ENCODE measurements at regions not wholly inside any gene's neighbourhood (a gene's known extent, or its start where the extent isn't known, plus 50 kb on each side); places are given as distances from the start of the nearest gene placed in this dataset.

DNA sequence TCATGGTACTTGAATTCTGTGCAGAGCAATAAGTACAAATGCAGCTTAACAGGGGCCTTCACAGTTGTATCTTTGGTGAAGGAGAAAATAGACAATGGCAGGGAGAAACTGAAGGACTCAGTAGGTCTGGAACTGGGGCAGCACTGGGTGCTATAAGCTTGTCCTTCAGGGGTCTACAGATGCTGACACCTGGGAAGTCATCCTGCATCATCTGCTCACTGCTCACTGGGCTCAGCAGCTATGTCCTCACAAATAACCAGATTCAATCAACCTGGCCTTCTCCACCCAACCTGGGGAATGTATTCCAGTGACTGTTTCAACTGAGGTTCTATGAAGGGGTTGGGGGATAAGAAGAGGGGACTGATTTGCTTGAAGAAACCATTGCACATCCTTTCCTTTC is 117.0 kb downstream of the ZNF280B start:
- no peaks in the 10 kb centered on the region for H3K36me3 ChIP-seq
- no peak overlapping the region for H3K27ac ChIP-seq
- TF ChIP-seq, protein P1, sequence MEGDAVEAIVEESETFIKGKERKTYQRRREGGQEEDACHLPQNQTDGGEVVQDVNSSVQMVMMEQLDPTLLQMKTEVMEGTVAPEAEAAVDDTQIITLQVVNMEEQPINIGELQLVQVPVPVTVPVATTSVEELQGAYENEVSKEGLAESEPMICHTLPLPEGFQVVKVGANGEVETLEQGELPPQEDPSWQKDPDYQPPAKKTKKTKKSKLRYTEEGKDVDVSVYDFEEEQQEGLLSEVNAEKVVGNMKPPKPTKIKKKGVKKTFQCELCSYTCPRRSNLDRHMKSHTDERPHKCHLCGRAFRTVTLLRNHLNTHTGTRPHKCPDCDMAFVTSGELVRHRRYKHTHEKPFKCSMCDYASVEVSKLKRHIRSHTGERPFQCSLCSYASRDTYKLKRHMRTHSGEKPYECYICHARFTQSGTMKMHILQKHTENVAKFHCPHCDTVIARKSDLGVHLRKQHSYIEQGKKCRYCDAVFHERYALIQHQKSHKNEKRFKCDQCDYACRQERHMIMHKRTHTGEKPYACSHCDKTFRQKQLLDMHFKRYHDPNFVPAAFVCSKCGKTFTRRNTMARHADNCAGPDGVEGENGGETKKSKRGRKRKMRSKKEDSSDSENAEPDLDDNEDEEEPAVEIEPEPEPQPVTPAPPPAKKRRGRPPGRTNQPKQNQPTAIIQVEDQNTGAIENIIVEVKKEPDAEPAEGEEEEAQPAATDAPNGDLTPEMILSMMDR (IDR thresholded peaks at IDR 0.05 in 4 of 5, conservative IDR thresholded peaks at IDR 0.05 in 1 of 5), result no peak
- no peak for TF ChIP-seq POLR2A (IDR thresholded peaks at IDR 0.05)
- H3K27me3 ChIP-seq, result no peaks in the 10 kb centered on the region
- H3K4me3 ChIP-seq, result no peak overlapping the region
- ATAC-seq (no peak), DNase-seq (no peak)
- in situ Hi-C loops (cut with MboI; ENCODE audit: low sequenced_read_pairs in 4 of 4) (no loop called here), intact Hi-C loops (cut with DNase I; ENCODE audit: low total_unique reads) (no loop called here)
- no peaks in the 10 kb centered on the region for H3K4me1 ChIP-seq
- peaks cover 0 to 7% (median 0%) of the 10 kb centered on the region in 3 donors for H3K9me3 ChIP-seq

DNA sequence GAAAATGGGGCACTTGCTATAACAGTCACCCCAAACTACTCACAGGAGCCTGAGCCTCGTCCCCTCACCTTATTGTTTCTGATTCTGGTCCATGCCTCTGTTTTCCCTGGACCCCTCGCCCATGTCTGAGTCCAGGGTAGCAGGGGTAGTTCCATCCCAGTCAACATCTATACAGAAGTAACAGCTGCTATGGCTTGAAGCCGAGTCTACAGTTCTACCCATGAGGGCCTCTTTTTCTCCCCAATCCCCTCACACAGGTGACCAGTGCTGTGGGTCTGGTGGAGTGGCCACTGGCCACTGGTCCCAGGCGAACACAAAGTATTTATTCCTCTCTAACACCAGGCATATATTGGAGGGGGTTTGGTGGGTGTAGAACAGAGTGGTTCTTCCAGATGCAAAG is 116.4 kb downstream of the ZNF280B start:
- Histone ChIP-seq H3K9me3 (peaks cover 0 to 7% (median 0%) of the 10 kb centered on the region in 3 donors), H3K27ac (no peak overlapping the region), H3K27me3 (no peaks in the 10 kb centered on the region), H3K4me1 (no peaks in the 10 kb centered on the region), H3K36me3 (no peaks in the 10 kb centered on the region), H3K4me3 (no peak overlapping the region)
- in situ Hi-C loops (cut with MboI; ENCODE audit: low sequenced_read_pairs in 4 of 4), result no loop called here
- no peak for DNase-seq
- no peak for TF ChIP-seq POLR2A (IDR thresholded peaks at IDR 0.05)
- TF ChIP-seq, protein P1 (IDR thresholded peaks at IDR 0.05 in 4 of 5, conservative IDR thresholded peaks at IDR 0.05 in 1 of 5), result no peak
- intact Hi-C loops (cut with DNase I; ENCODE audit: low total_unique reads), result no loop called here
- ATAC-seq, result no peak

DNA sequence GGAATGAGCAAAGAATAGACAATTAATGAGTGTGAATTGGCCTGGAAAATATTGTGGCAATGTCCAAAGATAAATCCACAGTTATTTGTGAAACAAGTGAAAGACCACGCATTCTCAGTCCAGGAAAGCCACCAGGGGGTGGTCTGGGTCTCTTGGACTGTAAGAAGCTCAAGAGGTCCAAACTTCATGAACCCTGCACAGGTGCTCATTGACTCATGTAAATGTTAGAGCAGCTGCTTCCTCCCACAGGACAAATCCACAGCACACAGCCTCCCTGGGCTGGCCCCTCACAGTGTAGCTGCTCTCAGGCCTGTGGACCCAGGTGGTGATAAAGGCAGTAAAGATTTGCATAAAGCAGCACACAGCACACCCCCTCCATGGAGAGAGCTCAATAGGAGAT is 114.0 kb downstream of the ZNF280B start:
- no peaks in the 10 kb centered on the region for H3K36me3 ChIP-seq
- no peaks in the 10 kb centered on the region for H3K27me3 ChIP-seq
- ATAC-seq, result no peak

DNA sequence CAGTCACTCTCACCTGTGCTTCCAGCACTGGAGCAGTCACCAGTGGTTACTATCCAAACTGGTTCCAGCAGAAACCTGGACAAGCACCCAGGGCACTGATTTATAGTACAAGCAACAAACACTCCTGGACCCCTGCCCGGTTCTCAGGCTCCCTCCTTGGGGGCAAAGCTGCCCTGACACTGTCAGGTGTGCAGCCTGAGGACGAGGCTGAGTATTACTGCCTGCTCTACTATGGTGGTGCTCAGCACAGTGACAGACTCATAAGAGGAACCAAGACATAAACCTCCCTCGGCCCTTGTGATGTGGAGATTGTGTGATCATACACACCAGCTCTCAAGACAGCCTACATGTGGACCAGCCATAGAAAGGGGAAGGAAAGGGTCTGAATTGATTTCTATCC is 113.3 kb downstream of the ZNF280B start:
- TF ChIP-seq, protein P1 (IDR thresholded peaks at IDR 0.05 in 4 of 5, conservative IDR thresholded peaks at IDR 0.05 in 1 of 5), result no peak
- no peak for TF ChIP-seq POLR2A (IDR thresholded peaks at IDR 0.05)
- Histone ChIP-seq H3K4me3 (no peak overlapping the region), H3K27ac (no peak overlapping the region), H3K27me3 (no peaks in the 10 kb centered on the region), H3K36me3 (no peaks in the 10 kb centered on the region), H3K9me3 (peaks cover 0 to 7% (median 0%) of the 10 kb centered on the region in 3 donors), H3K4me1 (no peaks in the 10 kb centered on the region)
- in situ Hi-C loops (cut with MboI; ENCODE audit: low sequenced_read_pairs in 4 of 4) (no loop called here), intact Hi-C loops (cut with DNase I; ENCODE audit: low total_unique reads) (no loop called here)
- ATAC-seq (no peak), DNase-seq (no peak)

More for the DNA sequence above, 114.0 kb downstream of the ZNF280B start:
- in situ Hi-C loops (cut with MboI; ENCODE audit: low sequenced_read_pairs in 4 of 4) (no loop called here), intact Hi-C loops (cut with DNase I; ENCODE audit: low total_unique reads) (no loop called here)
- no peaks in the 10 kb centered on the region for H3K4me1 ChIP-seq
- H3K4me3 ChIP-seq, result no peak overlapping the region
- H3K27ac ChIP-seq, result no peak overlapping the region
- peaks cover 0 to 7% (median 0%) of the 10 kb centered on the region in 3 donors for H3K9me3 ChIP-seq
- DNase-seq, result no peak
- TF ChIP-seq, protein P1 (IDR thresholded peaks at IDR 0.05 in 4 of 5, conservative IDR thresholded peaks at IDR 0.05 in 1 of 5), result no peak
- no peak for TF ChIP-seq POLR2A (IDR thresholded peaks at IDR 0.05)

DNA sequence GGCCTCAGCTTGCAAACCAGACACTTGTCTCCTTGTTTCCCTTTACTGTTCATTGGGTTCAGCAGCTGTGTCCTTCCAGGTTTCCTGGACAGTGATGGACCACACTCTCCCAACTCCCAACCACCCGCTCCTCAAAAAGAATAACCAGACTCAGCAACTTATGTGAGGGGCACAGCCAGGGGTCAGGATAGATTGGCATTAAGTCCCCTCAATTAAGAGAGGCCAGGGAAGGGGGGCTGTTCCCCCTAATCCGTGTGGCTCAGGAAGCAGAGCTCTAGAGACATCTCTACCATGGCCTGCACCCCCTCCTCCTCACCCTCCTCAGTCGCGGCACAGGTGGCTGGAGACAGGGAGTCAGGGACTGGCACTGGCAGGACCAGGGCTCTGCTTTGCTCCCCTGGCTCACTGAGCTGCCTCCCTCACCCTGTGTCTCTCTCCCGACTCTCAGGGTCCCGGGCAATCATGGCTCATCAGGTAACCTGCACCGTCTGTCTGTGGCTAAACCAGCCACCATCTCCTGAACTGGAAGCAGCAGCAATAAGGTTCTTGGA is 111.7 kb downstream of the ZNF280B start:
- intact Hi-C loops (cut with DNase I; ENCODE audit: low total_unique reads) (no loop called here), in situ Hi-C loops (cut with MboI; ENCODE audit: low sequenced_read_pairs in 4 of 4) (no loop called here)
- no peak for ATAC-seq
- H3K27me3 ChIP-seq, result no peaks in the 10 kb centered on the region
- no peak overlapping the region for H3K4me3 ChIP-seq
- no peaks in the 10 kb centered on the region for H3K36me3 ChIP-seq
- H3K9me3 ChIP-seq, result peaks cover 0 to 7% (median 0%) of the 10 kb centered on the region in 3 donors
- no peak for TF ChIP-seq POLR2A (IDR thresholded peaks at IDR 0.05)
- TF ChIP-seq, protein P1 (IDR thresholded peaks at IDR 0.05 in 4 of 5, conservative IDR thresholded peaks at IDR 0.05 in 1 of 5), result no peak
- H3K4me1 ChIP-seq, result no peaks in the 10 kb centered on the region
- H3K27ac ChIP-seq, result no peak overlapping the region
- DNase-seq, result no peak

Data from gastrocnemius medialis (tissue), 4 donors.